ENCODE measurements at regions not wholly inside any gene's neighbourhood (a gene's known extent, or its start where the extent isn't known, plus 50 kb on each side); places are given as distances from the start of the nearest gene placed in this dataset.

DNA sequence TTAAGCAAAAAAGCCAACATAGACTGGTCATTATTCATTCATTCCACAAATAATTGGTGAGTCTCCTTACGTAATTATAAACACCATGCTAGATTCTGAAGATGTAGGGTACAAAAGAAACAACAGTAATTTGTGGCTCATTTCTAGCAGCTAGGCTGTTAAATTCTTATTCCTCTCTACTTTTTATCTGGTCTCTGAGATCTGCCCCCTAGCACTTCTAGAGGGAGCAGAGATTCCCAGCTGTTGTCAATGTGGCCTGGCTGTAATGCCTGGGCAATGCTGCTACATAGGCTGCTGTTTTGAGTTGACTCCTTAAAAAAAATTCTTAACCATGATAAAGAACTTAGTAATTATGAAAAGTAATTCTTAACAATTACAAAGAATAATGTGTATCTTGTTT is 434.9 kb upstream of the THRB start:
- Histone ChIP-seq H3K36me3 (ENCODE audit: insufficient read depth, low read length) (no peaks in the 10 kb centered on the region), H3K79me2 (replicated peaks; ENCODE audit: insufficient read depth, low read length) (no peaks in the 10 kb centered on the region), H3K9me2 (ENCODE audit: insufficient read depth, low read length) (no peaks in the 10 kb centered on the region), H4K20me1 (ENCODE audit: insufficient read depth) (no peaks in the 10 kb centered on the region), H3K9ac (ENCODE audit: low read length) (no peak overlapping the region), H3K27ac (ENCODE audit: low read length) (no peak overlapping the region), H3K4me2 (ENCODE audit: low read length) (no peak overlapping the region), H3K27me3 (ENCODE audit: insufficient read depth, low read depth, low read length) (no peaks in the 10 kb centered on the region), H3K9me3 (ENCODE audit: low read length) (no peaks in the 10 kb centered on the region), H3K4me3 (ENCODE audit: low read length) (no peak overlapping the region), H3F3A (ENCODE audit: insufficient read depth, low read length, poor library complexity, severe bottlenecking) (no peaks in the 10 kb centered on the region), H2AFZ (ENCODE audit: low read depth, low read length) (no peak overlapping the region)
- TF ChIP-seq, protein P1, sequence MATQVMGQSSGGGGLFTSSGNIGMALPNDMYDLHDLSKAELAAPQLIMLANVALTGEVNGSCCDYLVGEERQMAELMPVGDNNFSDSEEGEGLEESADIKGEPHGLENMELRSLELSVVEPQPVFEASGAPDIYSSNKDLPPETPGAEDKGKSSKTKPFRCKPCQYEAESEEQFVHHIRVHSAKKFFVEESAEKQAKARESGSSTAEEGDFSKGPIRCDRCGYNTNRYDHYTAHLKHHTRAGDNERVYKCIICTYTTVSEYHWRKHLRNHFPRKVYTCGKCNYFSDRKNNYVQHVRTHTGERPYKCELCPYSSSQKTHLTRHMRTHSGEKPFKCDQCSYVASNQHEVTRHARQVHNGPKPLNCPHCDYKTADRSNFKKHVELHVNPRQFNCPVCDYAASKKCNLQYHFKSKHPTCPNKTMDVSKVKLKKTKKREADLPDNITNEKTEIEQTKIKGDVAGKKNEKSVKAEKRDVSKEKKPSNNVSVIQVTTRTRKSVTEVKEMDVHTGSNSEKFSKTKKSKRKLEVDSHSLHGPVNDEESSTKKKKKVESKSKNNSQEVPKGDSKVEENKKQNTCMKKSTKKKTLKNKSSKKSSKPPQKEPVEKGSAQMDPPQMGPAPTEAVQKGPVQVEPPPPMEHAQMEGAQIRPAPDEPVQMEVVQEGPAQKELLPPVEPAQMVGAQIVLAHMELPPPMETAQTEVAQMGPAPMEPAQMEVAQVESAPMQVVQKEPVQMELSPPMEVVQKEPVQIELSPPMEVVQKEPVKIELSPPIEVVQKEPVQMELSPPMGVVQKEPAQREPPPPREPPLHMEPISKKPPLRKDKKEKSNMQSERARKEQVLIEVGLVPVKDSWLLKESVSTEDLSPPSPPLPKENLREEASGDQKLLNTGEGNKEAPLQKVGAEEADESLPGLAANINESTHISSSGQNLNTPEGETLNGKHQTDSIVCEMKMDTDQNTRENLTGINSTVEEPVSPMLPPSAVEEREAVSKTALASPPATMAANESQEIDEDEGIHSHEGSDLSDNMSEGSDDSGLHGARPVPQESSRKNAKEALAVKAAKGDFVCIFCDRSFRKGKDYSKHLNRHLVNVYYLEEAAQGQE (IDR thresholded peaks at IDR 0.05; ENCODE audit: borderline replicate concordance) = no peak
- TF ChIP-seq TAF1 (IDR thresholded peaks at IDR 0.05; ENCODE audit: low read depth) (no peak), POLR2AphosphoS5 (IDR thresholded peaks at IDR 0.05) (no peak), MXI1 (conservative IDR thresholded peaks at IDR 0.05; ENCODE audit: poor library complexity, severe bottlenecking) (no peak), EZH2 (IDR thresholded peaks at IDR 0.05; ENCODE audit: borderline replicate concordance, insufficient read depth, low read length, poor library complexity, severe bottlenecking) (no peak), EP300 (conservative IDR thresholded peaks at IDR 0.05; ENCODE audit: poor library complexity, severe bottlenecking) (no peak), SMC3 (conservative IDR thresholded peaks at IDR 0.05; ENCODE audit: poor library complexity) (no peak), RAD21 (conservative IDR thresholded peaks at IDR 0.05) (no peak)
- TF ChIP-seq, protein P2, sequence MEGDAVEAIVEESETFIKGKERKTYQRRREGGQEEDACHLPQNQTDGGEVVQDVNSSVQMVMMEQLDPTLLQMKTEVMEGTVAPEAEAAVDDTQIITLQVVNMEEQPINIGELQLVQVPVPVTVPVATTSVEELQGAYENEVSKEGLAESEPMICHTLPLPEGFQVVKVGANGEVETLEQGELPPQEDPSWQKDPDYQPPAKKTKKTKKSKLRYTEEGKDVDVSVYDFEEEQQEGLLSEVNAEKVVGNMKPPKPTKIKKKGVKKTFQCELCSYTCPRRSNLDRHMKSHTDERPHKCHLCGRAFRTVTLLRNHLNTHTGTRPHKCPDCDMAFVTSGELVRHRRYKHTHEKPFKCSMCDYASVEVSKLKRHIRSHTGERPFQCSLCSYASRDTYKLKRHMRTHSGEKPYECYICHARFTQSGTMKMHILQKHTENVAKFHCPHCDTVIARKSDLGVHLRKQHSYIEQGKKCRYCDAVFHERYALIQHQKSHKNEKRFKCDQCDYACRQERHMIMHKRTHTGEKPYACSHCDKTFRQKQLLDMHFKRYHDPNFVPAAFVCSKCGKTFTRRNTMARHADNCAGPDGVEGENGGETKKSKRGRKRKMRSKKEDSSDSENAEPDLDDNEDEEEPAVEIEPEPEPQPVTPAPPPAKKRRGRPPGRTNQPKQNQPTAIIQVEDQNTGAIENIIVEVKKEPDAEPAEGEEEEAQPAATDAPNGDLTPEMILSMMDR (IDR thresholded peaks at IDR 0.05; ENCODE audit: poor library complexity, severe bottlenecking) = no peak

DNA sequence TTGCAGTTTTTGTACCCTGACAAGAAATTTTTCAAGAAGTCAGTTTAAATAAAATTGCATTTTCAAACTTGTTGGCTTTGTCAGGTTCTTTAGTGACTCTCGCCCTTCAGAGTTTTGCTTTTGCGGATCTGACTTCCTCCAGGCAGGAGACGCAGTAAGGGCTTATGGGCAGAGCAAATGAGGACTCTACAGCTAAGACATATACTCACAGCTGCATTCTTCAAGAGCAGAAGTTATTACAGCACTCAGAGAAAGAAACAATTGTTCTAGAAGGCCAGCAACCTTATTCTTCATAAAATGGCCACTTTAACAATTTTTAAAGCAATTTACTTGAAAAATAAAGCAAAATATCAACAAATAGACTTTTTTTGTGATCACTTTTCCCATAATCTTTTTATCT is 438.8 kb upstream of the THRB start:
- TF ChIP-seq, protein P2 (IDR thresholded peaks at IDR 0.05; ENCODE audit: poor library complexity, severe bottlenecking) = no peak
- TF ChIP-seq, protein P1 (IDR thresholded peaks at IDR 0.05; ENCODE audit: borderline replicate concordance) = no peak
- TF ChIP-seq SMC3 (conservative IDR thresholded peaks at IDR 0.05; ENCODE audit: poor library complexity) (no peak), EZH2 (IDR thresholded peaks at IDR 0.05; ENCODE audit: borderline replicate concordance, insufficient read depth, low read length, poor library complexity, severe bottlenecking) (no peak), TAF1 (IDR thresholded peaks at IDR 0.05; ENCODE audit: low read depth) (no peak), MXI1 (conservative IDR thresholded peaks at IDR 0.05; ENCODE audit: poor library complexity, severe bottlenecking) (no peak), EP300 (conservative IDR thresholded peaks at IDR 0.05; ENCODE audit: poor library complexity, severe bottlenecking) (no peak), RAD21 (conservative IDR thresholded peaks at IDR 0.05) (no peak), POLR2AphosphoS5 (IDR thresholded peaks at IDR 0.05) (no peak)
- Histone ChIP-seq H3K9me2 (ENCODE audit: insufficient read depth, low read length) (no peaks in the 10 kb centered on the region), H2AFZ (ENCODE audit: low read depth, low read length) (no peak overlapping the region), H3K9me3 (ENCODE audit: low read length) (no peaks in the 10 kb centered on the region), H3F3A (ENCODE audit: insufficient read depth, low read length, poor library complexity, severe bottlenecking) (no peaks in the 10 kb centered on the region), H3K4me3 (ENCODE audit: low read length) (no peak overlapping the region), H3K9ac (ENCODE audit: low read length) (no peak overlapping the region), H4K20me1 (ENCODE audit: insufficient read depth) (no peaks in the 10 kb centered on the region), H3K36me3 (ENCODE audit: insufficient read depth, low read length) (no peaks in the 10 kb centered on the region), H3K4me2 (ENCODE audit: low read length) (no peak overlapping the region), H3K79me2 (replicated peaks; ENCODE audit: insufficient read depth, low read length) (no peaks in the 10 kb centered on the region), H3K27ac (ENCODE audit: low read length) (no peak overlapping the region), H3K27me3 (ENCODE audit: insufficient read depth, low read depth, low read length) (no peaks in the 10 kb centered on the region)
